Activated T-cell treated with anti-CD3 and anti-CD28 coated beads, Interleukin-2, amount 50 U/mL, for 48 hours (primary cell): ENCODE measurements at regions not wholly inside any gene's neighbourhood (a gene's known extent, or its start where the extent isn't known, plus 50 kb on each side); places are given as distances from the start of the nearest gene placed in this dataset.
"Not testable (repeated sequence)": the region's sequence is repeated elsewhere in the genome, so short reads cannot be mapped to it uniquely, and the experiment has no call there.

Experiments
- DNase-seq, 2 experiments: peaks; one replicate each; pipeline ENCODE4 v3.0.0-alpha.2; 2020

- peak in 1 of 2 experiments; percentile 23 for DNase-seq
Measured at GRCh38 chr20:30811885-30812671, 445.4 kb upstream of the DEFB115 start.

- DNase-seq = no peak
Measured at GRCh38 chr20:30812739-30813411, 444.6 kb upstream of the DEFB115 start.

- not testable (repeated sequence) for DNase-seq
Measured at GRCh38 chr20:30813412-30814311, 443.8 kb upstream of the DEFB115 start.

GRCh38 chr20:30814312-30814639 is 443.2 kb upstream of the DEFB115 start:
- not testable (repeated sequence) for DNase-seq

GRCh38 chr20:30815027-30815576 is 442.4 kb upstream of the DEFB115 start:
- DNase-seq = not testable (repeated sequence)

GRCh38 chr20:30815577-30816181 is 441.8 kb upstream of the DEFB115 start:
- no peak for DNase-seq

- no peak for DNase-seq
Measured at GRCh38 chr20:30816182-30816645, 441.2 kb upstream of the DEFB115 start.

- not testable (repeated sequence) for DNase-seq
Measured at GRCh38 chr20:30821615-30822014, 435.8 kb upstream of the DEFB115 start.

- DNase-seq = not testable (repeated sequence)
Measured at GRCh38 chr20:30824666-30825065, 432.8 kb upstream of the DEFB115 start.

- not testable (repeated sequence) for DNase-seq
Measured at GRCh38 chr20:30845923-30846322, 411.5 kb upstream of the DEFB115 start.

GRCh38 chr20:30868271-30868670 is 389.2 kb upstream of the DEFB115 start:
- not testable (repeated sequence) for DNase-seq

- not testable (repeated sequence) for DNase-seq
Measured at GRCh38 chr20:30871127-30871526, 386.3 kb upstream of the DEFB115 start.

- DNase-seq = not testable (repeated sequence)
Measured at GRCh38 chr20:30872252-30872651, 385.2 kb upstream of the DEFB115 start.

- not testable (repeated sequence) for DNase-seq
Measured at GRCh38 chr20:30875868-30876267, 381.6 kb upstream of the DEFB115 start.

GRCh38 chr20:30891400-30891799 is 366.1 kb upstream of the DEFB115 start:
- DNase-seq = not testable (repeated sequence)

GRCh38 chr20:30892541-30893345 is 364.7 kb upstream of the DEFB115 start:
- no peak for DNase-seq

GRCh38 chr20:30893346-30894314 is 363.8 kb upstream of the DEFB115 start:
- DNase-seq = not testable (repeated sequence)

- DNase-seq = not testable (repeated sequence)
Measured at GRCh38 chr20:30894707-30895353, 362.6 kb upstream of the DEFB115 start.

- not testable (repeated sequence) for DNase-seq
Measured at GRCh38 chr20:30895354-30895711, 362.1 kb upstream of the DEFB115 start.
